ENCODE measurements at regions not wholly inside any gene's neighbourhood (a gene's known extent, or its start where the extent isn't known, plus 50 kb on each side); places are given as distances from the start of the nearest gene placed in this dataset.
"Not testable (repeated sequence)": the region's sequence is repeated elsewhere in the genome, so short reads cannot be mapped to it uniquely, and the experiment has no call there.

GRCh38 chr13:60690604-60691003 is 293.6 kb downstream of the TDRD3 start:
- no peak for DNase-seq

DNA sequence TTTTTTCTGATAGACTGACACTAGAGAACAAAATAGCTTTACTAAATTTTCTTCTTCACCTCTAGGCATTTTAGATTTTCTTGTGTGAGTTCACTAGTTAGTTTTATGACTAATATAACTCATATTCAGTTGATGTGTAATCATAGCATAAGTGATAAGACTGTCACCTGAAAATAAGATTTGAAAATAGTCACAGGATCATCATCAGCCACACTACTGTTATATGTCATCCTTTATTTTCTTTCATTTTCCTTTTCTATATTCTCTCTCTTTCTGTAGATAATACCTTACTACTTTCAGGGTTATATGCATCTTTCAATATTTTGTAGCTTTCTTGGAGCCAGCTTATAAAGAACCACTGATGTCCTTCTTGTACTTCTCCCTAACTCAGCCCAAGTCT is 292.6 kb downstream of the TDRD3 start:
- DNase-seq = no peak

DNA sequence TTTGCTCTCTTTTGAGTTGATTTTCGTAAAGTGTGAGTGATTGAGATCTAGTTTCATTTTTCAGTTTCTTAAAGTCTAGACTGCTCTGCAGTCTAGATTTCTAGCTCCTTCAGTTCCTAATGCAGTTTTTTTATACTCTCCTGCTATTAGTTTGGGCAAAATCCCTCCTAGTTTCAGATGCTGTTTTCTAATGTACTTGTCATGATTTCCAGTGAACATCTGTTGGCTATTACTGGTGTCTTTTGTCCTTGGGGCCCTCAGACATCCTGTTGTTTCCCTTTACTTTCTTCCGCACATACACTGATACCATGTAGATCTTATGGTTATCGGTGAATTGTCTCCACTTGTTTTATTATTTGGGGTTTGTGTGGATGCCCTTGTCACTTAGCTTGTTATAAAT is 292.1 kb downstream of the TDRD3 start:
- DNase-seq = peak; percentile 30

- DNase-seq = no peak
These were observed 283.1 kb downstream of the TDRD3 start for GRCh38 chr13:60679928-60680694.

- no peak for DNase-seq
These were observed 282.1 kb downstream of the TDRD3 start for GRCh38 chr13:60679131-60679530.

DNA sequence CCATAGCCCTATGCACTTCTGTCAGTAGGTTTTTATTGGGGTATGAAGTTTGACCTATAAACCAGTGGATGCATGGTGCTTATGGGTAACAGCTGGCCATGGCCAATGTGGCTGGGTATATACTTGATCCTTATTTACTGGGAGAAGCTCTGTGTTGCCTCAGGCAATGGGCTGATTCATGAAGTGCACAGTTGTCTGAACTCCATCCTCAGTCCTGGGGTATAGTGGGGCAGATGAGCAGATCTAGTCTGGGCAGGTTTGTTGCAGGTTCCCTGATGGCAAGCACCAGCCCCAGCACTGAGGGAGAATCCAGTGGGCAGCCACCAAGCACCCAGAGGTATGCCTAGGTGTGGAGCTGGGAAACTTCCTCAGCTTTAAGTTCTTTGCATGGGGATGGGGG is 274.4 kb downstream of the TDRD3 start:
- no peak for DNase-seq

DNA sequence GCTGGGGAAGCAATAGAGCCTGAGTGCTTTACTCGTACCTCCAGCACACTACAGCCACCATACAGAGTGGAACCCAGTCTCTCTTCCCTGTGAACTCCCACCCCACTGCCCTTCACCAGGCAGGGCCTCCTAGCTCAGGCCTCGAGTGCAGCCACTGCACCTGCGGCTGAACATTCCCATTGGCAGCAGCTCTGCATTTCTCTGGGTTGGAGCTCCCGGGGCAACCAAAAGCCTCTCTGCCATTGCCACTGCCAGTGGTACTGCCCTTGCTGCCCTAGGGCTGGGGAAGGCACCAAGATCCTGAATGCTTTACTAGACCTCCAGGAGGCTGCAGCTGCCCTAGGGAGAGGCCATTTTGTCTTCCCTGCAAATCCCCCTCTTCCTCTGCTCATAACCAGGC is 266.8 kb downstream of the TDRD3 start:
- DNase-seq = no peak

GRCh38 chr13:60662595-60662994 is 265.6 kb downstream of the TDRD3 start:
- no peak for DNase-seq

DNA sequence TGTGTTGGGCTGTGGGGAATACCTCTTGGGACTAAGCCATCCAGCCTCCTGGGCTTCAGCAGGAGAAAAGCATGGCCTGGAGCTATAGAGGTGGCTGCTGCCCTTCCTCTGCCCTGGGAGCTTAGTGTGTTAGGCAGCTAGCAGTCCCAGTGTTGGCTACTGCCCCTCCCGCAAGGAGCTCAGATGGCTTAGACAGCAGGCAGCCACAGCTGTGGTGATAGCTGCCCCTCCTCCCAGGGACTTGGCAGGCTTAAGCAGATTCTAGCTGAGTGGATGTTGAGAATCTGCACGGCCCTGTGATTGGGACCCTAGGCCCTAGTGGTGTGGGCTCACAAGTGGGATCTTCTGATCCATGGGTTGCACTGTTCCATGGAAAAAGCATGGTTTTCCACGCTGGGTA is 264.5 kb downstream of the TDRD3 start:
- DNase-seq = no peak

- not testable (repeated sequence) for DNase-seq
These were observed 260.6 kb downstream of the TDRD3 start for GRCh38 chr13:60657586-60657985.

DNA sequence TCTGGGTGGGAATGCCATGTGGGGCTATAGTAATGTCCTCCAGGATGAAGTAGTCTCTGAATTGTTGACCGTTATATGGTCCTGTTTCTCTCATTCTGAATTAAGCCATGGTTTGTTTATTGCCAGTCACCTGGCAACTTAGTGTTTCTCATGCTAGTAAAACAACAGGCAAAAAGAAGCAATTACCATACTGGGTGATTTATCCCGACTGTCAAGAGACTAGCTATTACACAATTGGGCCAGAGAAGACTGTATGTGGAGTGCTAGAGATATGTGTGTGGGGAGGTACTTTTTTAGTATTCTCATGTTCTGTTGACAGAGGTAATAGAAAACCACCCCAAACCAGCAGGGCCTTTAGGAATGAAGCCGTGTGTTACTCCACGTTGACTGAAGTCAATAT is 258.2 kb downstream of the TDRD3 start:
- DNase-seq = no peak

DNA sequence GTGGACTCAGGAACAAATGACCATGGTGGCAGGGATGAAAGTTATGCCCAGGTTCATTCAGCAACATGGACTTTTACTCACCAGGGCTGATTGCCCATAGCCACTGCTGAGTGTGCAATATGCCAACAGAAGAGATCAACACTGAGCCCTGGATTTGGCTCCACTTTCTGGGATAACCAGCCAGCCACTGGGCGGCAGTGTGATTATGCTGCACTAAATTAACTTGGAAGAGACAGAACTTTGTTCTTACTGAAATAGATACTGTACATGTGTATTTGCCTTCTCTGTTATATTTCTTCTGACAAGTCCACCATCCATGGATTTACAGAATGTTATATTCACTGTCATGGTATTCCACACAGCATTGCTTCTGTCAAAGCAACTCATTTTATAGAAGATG is 257.4 kb downstream of the TDRD3 start:
- peak; percentile 24 for DNase-seq

GRCh38 chr13:60647547-60647946 is 250.5 kb downstream of the TDRD3 start:
- DNase-seq = no peak

- no peak for DNase-seq
These were observed 249.6 kb downstream of the TDRD3 start for GRCh38 chr13:60646620-60647019.

DNA sequence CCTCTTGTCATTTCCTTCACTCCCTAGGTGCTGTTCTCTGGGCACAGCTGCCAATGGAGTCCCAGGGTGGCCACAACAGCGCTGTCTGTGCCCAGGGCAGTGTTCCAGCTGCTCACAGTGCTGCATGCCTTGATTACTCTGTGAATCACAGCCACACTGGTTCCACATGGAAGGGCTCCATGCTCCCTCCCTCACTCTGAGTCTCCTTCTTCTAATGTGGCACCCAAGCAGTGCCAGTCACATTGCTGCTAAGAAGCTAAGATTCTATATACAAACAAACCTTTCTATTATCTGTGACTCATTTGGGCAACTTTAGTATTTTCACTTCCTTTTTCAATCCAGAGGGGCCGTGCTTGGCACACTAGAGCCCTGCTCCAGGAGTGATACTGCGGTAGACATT is 248.7 kb downstream of the TDRD3 start:
- DNase-seq = no peak

DNA sequence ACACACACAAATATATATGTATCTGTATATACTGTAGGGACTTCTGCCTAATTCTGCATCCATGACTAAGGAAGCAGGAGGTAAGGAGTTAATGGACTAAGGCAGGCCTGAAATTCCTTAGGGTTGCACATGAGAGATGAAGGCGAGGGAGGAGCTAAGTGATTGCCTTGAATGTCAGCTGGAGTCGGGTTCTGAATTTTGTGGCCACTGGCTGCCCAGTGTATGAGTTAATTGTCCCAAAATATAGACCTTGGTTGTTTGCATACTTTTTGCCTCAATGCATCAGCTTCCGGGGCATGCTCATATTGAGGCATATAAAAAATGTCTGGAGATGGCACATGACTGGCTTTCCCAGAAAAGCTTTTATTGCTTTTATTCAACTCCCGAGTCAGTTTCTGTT is 245.5 kb downstream of the TDRD3 start:
- no peak for DNase-seq

DNA sequence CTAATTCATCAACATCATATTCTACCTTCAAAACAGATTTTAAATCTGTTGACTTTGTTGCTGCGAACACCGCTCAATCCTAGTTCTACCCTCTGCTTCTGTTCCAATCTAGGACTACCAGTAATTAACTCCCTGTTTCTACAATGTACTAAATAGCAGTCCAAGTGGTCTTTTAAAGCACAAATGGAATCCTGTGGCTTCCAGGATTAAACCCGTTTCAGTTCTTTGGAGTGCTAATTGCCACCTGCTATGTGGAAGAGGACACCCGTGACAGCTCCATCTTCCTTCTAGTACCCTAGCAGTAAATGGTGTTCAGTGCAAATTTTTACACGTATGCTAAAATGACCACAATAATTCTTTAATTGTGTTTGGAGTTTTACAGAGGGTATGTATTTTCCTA is 232.1 kb downstream of the TDRD3 start:
- DNase-seq = no peak

DNA sequence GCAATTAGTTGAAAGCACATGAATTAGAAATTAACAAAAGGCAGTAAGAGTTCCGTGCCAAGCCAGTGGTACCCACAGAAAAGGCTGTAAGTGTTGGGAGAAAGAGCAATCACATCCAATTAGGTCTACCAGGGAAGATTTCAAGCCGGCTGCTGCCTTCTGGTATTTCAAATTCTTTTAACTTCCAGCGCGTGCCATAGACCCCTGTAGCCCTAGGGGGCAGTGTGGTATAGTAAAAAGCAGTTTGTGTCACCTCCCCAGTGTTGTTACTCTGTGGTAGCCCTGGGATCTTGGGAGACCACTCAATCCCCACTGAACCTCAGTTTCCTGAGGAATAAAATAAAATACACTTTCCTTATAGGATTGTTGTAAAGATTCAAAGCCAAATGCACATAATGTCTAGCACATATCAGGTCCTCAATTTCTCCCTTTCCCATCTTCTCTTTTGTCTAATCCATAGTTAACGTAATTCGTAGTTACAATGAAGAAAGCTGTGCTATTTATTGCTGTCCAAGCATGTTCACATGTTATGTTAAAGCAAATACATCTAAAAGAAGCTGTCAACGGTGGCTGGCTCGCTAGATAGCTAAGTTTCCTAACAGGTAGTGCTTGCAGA is 230.2 kb downstream of the TDRD3 start:
- peak; percentile 16 for DNase-seq

All from muscle of arm (tissue), 1 donor.